H1 (cell line): ENCODE measurements at regions not wholly inside any gene's neighbourhood (a gene's known extent, or its start where the extent isn't known, plus 50 kb on each side); places are given as distances from the start of the nearest gene placed in this dataset.

Experiments used
- CHD7 ChIP-seq: fragments of 300-600 bp; sonication (generic); IDR thresholded peaks from 2 replicates; pipeline ENCODE4 v1.7.1; 2012; ENCODE audit warnings: low read length, moderate library complexity, mild to moderate bottlenecking, inconsistent platforms; ENCODE audit not compliant: insufficient replicate concordance
- FOSL1 ChIP-seq: IDR thresholded peaks from 2 replicates; pipeline ENCODE4 v1.6.1; 2011; ENCODE audit warnings: mild to moderate bottlenecking, low read depth, low read length, moderate library complexity; ENCODE audit not compliant: insufficient read depth
- SAP30 ChIP-seq: fragments of 300-600 bp; sonication (generic); IDR thresholded peaks from 2 replicates; pipeline ENCODE4 v1.7.1; 2012; ENCODE audit warnings: low read length, moderate library complexity, mild to moderate bottlenecking, inconsistent platforms; ENCODE audit not compliant: insufficient read depth, insufficient replicate concordance

GRCh38 chr15:60195611-60196010 lies 191.5 kb downstream of the FOXB1 start (continued):
- no peak for TF ChIP-seq CHD7
- no peak for TF ChIP-seq FOSL1
- TF ChIP-seq SAP30: no peak
